ENCODE measurements at regions not wholly inside any gene's neighbourhood (a gene's known extent, or its start where the extent isn't known, plus 50 kb on each side); places are given as distances from the start of the nearest gene placed in this dataset.

DNA sequence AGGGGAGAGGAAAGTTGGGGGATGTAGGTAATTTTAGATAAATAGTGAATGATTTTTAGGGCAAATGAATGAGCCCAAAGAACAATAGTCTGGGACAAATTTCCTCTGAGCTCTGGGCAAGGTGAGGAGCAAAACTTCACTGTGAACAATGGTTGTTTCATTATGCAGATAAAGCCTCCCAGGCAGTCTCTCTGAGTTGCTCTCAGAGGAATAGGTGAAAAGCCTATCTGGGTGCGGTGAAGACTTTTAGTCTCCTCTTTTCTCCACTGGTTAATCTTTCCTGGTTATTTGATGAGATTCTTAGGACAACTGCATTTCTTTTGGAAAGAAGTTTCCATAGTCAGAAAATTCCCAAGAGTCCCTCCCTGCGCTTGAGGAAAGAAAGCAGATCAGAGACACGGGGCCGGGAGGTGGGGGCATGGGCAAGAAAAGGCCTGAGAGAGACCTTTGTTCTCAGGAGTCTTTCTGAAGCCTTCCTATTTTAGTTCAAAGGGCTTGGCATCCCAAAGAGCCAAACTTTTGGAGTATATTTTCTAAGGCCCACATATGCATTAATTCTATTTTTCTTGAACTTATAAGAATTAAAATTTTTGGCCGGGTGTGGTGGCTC is 353.6 kb upstream of the SLCO3A1 start:
- no peak for FAIRE-seq
- TF ChIP-seq, protein P1, sequence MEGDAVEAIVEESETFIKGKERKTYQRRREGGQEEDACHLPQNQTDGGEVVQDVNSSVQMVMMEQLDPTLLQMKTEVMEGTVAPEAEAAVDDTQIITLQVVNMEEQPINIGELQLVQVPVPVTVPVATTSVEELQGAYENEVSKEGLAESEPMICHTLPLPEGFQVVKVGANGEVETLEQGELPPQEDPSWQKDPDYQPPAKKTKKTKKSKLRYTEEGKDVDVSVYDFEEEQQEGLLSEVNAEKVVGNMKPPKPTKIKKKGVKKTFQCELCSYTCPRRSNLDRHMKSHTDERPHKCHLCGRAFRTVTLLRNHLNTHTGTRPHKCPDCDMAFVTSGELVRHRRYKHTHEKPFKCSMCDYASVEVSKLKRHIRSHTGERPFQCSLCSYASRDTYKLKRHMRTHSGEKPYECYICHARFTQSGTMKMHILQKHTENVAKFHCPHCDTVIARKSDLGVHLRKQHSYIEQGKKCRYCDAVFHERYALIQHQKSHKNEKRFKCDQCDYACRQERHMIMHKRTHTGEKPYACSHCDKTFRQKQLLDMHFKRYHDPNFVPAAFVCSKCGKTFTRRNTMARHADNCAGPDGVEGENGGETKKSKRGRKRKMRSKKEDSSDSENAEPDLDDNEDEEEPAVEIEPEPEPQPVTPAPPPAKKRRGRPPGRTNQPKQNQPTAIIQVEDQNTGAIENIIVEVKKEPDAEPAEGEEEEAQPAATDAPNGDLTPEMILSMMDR (IDR thresholded peaks at IDR 0.05; ENCODE audit: insufficient read depth, missing control alignments), result no peak

DNA sequence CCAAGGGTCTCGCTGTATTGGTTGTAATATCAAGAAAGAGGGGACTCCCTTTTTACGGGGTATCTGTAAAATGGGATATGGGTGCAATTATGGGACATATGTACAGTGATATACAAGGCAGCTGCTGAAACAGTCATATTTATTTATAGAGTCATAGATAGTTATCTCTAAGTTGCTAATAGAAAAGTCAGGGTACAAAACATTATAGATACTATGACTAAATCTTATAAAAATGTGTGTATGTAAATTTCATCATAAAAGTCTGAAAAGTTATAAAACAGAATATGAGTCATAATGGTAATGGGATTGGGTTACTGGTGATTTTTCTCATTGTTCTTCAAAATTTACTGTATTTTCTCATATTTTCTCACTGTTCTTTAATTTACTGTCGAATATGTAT is 344.9 kb upstream of the SLCO3A1 start:
- TF ChIP-seq, protein P1 (IDR thresholded peaks at IDR 0.05; ENCODE audit: insufficient read depth, missing control alignments), result no peak
- no peak for FAIRE-seq
- no peak for DNase-seq (ENCODE audit: insufficient read length, low spot score)

More for the DNA sequence above, 353.6 kb upstream of the SLCO3A1 start:
- DNase-seq (ENCODE audit: insufficient read length, low spot score), result no peak

DNA sequence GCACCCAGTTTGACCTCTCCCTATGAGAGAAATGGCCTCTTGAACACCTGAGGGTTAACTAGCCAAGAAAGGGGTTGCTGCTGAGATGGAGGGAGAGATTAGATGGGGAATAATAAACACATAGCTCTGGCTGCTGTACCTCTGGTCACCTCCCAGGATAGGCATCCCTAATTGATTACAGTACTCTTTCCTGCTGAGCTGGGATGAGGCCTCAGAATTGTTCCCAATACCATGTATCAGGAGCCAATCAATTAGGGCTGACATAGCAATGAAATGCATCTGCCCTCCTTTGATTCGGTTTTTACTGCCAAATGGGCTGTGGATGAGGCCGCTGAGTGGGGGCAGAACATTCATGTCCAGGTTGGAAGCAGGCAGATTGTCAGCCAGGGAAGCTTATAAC is 339.4 kb upstream of the SLCO3A1 start:
- DNase-seq (ENCODE audit: insufficient read length, low spot score) (no peak), FAIRE-seq (no peak)
- TF ChIP-seq, protein P1 (IDR thresholded peaks at IDR 0.05; ENCODE audit: insufficient read depth, missing control alignments), result no peak

DNA sequence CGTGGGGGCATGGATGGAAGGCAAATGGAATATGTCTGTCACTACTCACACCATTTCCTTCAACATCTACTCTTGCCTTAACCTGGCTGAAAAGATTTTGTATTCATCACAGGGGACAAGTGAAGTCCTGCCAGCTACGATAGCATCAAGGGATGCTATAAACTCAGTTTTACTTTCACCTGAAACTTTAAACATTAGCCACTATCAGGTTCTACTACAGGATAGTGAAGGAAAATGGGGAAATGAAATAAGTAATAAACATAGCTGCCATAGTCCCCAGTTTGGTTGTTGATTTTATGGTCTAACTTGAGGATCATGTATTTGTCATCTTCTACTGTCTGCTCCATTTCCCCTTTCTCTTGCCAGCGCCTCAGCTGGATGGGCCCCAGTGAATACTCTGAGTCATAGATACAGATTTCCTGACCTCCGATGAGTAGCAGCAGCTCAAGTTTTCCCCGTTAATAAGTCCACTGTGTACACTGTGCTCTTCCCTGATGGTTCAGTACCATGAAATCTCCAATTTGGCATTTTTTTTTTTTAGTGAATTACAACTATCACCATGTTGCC is 338.2 kb upstream of the SLCO3A1 start:
- TF ChIP-seq, protein P1 (IDR thresholded peaks at IDR 0.05; ENCODE audit: insufficient read depth, missing control alignments), result no peak
- DNase-seq (ENCODE audit: insufficient read length, low spot score) (no peak), FAIRE-seq (no peak)

DNA sequence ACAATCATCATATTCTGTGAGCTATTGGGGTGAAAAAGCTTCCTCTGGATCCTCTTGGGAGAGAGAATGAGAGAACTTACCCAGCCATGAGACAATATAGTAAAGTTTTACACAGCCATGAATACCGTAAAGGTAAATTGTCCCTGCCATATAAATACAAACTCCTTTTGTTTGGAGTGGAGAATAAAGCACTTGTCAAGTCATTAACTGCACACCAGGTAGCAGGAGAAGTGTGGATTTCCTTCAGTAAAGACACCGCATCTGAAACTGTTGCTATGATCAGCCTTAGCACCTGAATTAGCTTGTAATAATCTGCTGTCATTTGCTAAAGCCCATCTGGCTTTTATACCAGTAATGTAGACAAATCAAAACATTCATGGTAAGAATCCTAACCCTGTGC is 336.6 kb upstream of the SLCO3A1 start:
- no peak for FAIRE-seq
- TF ChIP-seq, protein P1 (IDR thresholded peaks at IDR 0.05; ENCODE audit: insufficient read depth, missing control alignments), result no peak
- no peak for DNase-seq (ENCODE audit: insufficient read length, low spot score)

DNA sequence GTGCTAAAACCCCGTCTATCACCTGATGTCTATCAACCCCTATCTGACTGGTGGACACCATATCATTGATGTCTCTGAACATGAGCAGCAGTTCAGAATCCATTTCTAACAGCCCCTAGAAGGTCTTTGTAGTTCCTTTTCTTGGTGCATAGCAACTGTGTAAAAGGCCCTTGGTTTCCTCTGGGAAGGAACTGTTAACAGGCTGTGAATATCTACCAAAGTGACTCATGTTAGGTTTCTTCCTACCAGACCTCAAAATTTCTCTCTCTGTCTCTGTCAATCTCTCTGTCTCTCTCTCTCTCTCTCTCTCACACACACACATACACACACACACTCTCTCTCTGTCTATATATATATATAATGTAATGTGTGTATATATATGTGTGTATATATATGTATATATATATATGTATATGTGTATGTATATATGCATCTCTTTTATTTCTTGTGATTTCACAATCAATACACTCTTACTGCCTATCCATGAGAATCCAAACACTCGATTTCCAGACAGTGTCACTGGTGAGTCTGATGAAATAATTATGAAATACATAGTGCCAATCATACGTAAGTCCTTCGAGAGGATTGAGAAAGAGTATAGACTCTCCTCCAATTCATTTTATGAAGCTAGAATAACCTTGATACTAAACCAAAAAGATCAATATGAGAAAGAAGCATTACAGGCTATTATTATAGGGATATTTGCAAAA is 335.9 kb upstream of the SLCO3A1 start:
- TF ChIP-seq, protein P1 (IDR thresholded peaks at IDR 0.05; ENCODE audit: insufficient read depth, missing control alignments), result no peak
- FAIRE-seq (no peak), DNase-seq (ENCODE audit: insufficient read length, low spot score) (no peak)

DNA sequence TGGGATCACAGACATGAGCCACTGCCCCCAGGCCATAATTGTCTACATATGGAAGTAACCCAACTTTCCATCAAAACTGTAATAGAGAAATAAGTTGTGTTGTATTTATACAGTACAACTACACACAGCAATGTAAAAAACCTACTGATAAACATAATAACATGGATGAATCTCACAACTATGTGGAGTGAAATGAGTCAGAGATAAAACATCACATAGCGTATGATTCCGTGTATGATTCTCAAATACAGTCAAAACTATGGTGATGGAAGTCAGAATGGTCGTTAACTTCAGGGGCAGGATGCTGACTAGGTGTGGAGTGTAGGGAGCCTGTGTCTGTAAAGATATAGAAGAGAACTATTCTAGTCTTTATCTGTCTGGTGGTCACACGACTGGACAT is 332.7 kb upstream of the SLCO3A1 start:
- TF ChIP-seq, protein P1 (IDR thresholded peaks at IDR 0.05; ENCODE audit: insufficient read depth, missing control alignments), result no peak
- FAIRE-seq, result no peak
- DNase-seq (ENCODE audit: insufficient read length, low spot score), result no peak

Measured in D721Med (cell line).